ENCODE measurements at regions not wholly inside any gene's neighbourhood (a gene's known extent, or its start where the extent isn't known, plus 50 kb on each side); places are given as distances from the start of the nearest gene placed in this dataset.

DNA sequence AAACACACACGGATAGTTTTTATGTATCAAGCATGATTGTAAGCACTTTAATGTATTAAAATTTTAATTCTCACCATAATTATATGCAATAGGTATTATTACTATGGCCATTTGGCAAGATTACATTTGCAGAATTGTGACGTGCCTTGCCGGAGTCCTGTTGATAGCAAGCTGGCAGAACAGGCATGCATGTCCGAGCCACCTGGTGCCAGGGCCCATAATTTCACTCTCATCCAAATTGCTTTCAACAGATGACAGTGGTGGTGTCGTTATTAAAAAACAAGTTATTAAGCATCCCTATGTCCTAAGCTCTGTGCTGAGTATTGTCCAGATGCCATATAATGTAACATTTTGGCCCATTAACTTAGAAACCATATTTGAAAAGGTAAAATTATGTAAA lies 374.3 kb downstream of the FOXO1 start:
- TF ChIP-seq, protein P1, sequence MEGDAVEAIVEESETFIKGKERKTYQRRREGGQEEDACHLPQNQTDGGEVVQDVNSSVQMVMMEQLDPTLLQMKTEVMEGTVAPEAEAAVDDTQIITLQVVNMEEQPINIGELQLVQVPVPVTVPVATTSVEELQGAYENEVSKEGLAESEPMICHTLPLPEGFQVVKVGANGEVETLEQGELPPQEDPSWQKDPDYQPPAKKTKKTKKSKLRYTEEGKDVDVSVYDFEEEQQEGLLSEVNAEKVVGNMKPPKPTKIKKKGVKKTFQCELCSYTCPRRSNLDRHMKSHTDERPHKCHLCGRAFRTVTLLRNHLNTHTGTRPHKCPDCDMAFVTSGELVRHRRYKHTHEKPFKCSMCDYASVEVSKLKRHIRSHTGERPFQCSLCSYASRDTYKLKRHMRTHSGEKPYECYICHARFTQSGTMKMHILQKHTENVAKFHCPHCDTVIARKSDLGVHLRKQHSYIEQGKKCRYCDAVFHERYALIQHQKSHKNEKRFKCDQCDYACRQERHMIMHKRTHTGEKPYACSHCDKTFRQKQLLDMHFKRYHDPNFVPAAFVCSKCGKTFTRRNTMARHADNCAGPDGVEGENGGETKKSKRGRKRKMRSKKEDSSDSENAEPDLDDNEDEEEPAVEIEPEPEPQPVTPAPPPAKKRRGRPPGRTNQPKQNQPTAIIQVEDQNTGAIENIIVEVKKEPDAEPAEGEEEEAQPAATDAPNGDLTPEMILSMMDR (conservative IDR thresholded peaks at IDR 0.05; ENCODE audit: low read length): no peak
- no peak for TF ChIP-seq EZH2phosphoT487 (IDR thresholded peaks at IDR 0.05; ENCODE audit: borderline replicate concordance, low read depth, low read length)
